Activated naive CD8-positive, alpha-beta T cell treated with anti-CD3 and anti-CD28 coated beads, Interleukin-2, amount 50 U/mL, for 24 hours (primary cell): ENCODE measurements at regions not wholly inside any gene's neighbourhood (a gene's known extent, or its start where the extent isn't known, plus 50 kb on each side); places are given as distances from the start of the nearest gene placed in this dataset.

Experiments used
- ATAC-seq: fragments of 150-1000 bp; cut with Tn5 transposase; one replicate; pipeline ENCODE4 v1.10.0; 2021
- DNase-seq: peaks from one replicate; pipeline ENCODE4 v3.0.0; 2021
- H3K27ac Mint-ChIP-seq: one replicate; pipeline ENCODE4 v1.8.0; 2021; ENCODE audit warnings: mild to moderate bottlenecking, mixed read lengths
- H3K27me3 Mint-ChIP-seq: one replicate; pipeline ENCODE4 v1.8.0; 2021; ENCODE audit warnings: mixed read lengths
- H3K36me3 Mint-ChIP-seq: one replicate; pipeline ENCODE4 v1.8.0; 2021; ENCODE audit warnings: low read depth, mixed read lengths
- H3K4me1 Mint-ChIP-seq: one replicate; pipeline ENCODE4 v1.8.0; 2021; ENCODE audit warnings: mixed read lengths
- H3K4me3 Mint-ChIP-seq: one replicate; pipeline ENCODE4 v1.8.0; 2021; ENCODE audit warnings: mild to moderate bottlenecking, moderate library complexity, mixed read lengths
- H3K9me3 Mint-ChIP-seq: one replicate; pipeline ENCODE4 v1.8.0; 2021; ENCODE audit warnings: mixed read lengths

DNA sequence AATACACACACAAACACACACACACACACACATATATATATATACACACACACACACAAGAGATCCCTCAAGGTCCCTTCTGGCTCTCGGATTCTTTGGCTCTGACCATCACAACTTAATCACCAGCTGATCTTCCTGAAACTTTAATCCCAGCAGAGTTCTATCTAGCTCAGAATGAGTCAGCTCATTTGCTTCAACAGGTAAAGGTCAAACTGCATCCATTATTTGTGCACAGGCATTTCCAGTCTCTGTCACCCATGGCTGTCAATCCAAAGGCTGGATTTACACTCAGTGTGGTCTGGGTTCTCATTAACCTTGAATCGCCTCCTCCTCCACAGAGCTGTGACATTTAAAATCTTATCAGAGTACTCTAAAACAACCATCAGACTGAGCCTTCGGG lies 113.3 kb upstream of the TMPO start:
- no peak for ATAC-seq
- no peak for DNase-seq
- H3K27me3 Mint-ChIP-seq = no peaks in the 10 kb centered on the region
- H3K4me1 Mint-ChIP-seq = peaks cover 44% of the 10 kb centered on the region
- no peaks in the 10 kb centered on the region for H3K36me3 Mint-ChIP-seq
- no peak overlapping the region for H3K4me3 Mint-ChIP-seq
- no peaks in the 10 kb centered on the region for H3K9me3 Mint-ChIP-seq
- peak overlapping the region; percentile 11 for H3K27ac Mint-ChIP-seq

DNA sequence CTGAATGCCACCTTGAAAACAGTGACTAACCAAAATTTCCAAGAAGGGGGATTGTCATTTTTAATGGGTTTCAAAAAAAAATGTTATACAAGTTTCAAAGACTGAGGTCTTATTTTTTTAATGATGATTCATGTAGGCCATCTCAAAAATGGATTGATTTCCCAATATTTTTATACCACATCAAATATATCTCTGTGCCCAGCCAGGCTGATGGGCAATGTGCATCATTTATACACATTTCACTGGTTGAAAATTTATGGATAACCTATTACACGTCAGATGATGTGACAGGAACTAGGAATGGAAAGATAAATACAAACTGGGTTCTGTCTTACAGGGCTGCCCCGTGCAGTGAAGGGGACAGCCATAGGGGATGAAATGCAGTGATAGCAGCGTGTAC lies 112.7 kb upstream of the TMPO start:
- peak overlapping the region; percentile 11 for H3K27ac Mint-ChIP-seq
- DNase-seq = no peak
- no peak overlapping the region for H3K4me3 Mint-ChIP-seq
- no peaks in the 10 kb centered on the region for H3K9me3 Mint-ChIP-seq
- H3K27me3 Mint-ChIP-seq = no peaks in the 10 kb centered on the region
- H3K4me1 Mint-ChIP-seq = peaks cover 38% of the 10 kb centered on the region
- ATAC-seq = no peak
- no peaks in the 10 kb centered on the region for H3K36me3 Mint-ChIP-seq

DNA sequence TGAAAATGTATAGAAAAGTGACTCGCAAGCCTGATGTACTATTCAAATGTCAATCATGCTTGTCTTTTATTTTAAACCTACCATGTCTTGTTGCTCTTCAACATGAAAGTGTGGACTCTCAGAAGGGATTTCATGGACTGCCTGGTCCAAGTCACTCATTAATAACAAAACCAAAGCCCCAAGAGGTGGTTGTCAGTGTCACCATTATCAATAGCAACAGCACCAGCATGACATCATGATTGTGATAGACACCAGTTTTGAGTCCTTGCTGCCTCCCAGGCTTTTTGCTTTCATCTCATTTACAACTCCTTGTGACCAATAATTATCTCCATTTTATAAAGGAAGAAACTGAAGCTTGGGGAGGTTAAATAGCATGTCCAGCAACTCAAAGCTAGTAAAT lies 112.0 kb upstream of the TMPO start:
- Mint-ChIP-seq H3K4me3 (no peak overlapping the region), H3K36me3 (no peaks in the 10 kb centered on the region), H3K4me1 (peaks cover 36% of the 10 kb centered on the region), H3K27ac (no peak overlapping the region), H3K9me3 (no peaks in the 10 kb centered on the region), H3K27me3 (no peaks in the 10 kb centered on the region)
- DNase-seq (no peak), ATAC-seq (no peak)

DNA sequence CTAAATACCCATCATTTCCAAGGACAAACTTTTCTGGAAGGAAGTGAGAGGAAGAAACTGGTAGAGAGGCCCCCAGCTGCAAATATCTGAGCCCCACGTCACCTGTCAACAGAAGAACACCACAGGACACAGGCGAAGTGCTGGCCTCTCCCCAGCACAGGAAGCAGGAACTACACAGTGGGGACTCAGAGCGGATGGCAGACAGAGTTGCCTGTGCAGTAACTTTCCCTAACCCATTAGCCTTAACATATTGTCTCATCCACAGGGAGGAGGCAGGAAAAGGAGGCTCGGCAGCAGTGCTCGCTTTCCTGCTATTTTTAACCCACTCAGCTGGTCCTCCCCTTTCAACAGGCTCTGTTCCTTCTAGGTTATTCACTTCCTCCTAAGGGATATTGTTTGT lies 111.5 kb upstream of the TMPO start:
- no peak for DNase-seq
- Mint-ChIP-seq H3K9me3 (no peaks in the 10 kb centered on the region), H3K27me3 (no peaks in the 10 kb centered on the region), H3K36me3 (no peaks in the 10 kb centered on the region), H3K4me3 (no peak overlapping the region), H3K27ac (no peak overlapping the region), H3K4me1 (peaks cover 36% of the 10 kb centered on the region)
- ATAC-seq = no peak

- Mint-ChIP-seq H3K27me3 (no peaks in the 10 kb centered on the region), H3K27ac (no peak overlapping the region), H3K4me1 (peaks cover 21% of the 10 kb centered on the region), H3K4me3 (no peak overlapping the region), H3K36me3 (no peaks in the 10 kb centered on the region), H3K9me3 (no peaks in the 10 kb centered on the region)
- no peak for DNase-seq
- ATAC-seq = no peak
Observed at GRCh38 chr12:98405805-98406366, 109.5 kb upstream of the TMPO start.

- Mint-ChIP-seq H3K36me3 (no peaks in the 10 kb centered on the region), H3K4me1 (peaks cover 21% of the 10 kb centered on the region), H3K27me3 (peaks cover 2% of the 10 kb centered on the region), H3K27ac (no peak overlapping the region), H3K4me3 (no peak overlapping the region), H3K9me3 (no peaks in the 10 kb centered on the region)
- ATAC-seq (no peak), DNase-seq (no peak)
Observed at GRCh38 chr12:98406378-98406777, 109.0 kb upstream of the TMPO start.

DNA sequence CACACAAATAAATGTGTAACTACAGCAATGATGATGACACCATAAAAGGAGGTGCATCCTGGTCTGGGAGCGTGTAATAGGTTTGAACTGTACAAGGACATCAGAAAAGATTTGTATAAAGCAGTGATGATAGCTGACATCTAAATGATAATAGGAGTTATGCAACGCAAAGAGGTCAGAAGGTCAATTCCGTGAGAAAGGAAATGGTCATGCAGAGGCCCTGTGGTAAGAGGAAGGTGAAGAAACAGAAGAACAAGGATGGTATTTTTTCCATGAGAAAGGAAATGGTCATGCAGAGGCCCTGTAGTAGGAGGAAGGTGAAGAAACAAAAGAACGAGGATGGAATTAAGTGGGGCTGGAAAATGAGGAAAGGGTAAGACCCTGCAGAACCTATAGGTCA lies 106.7 kb upstream of the TMPO start:
- Mint-ChIP-seq H3K27ac (no peak overlapping the region), H3K4me3 (no peak overlapping the region), H3K4me1 (peaks cover 5% of the 10 kb centered on the region), H3K36me3 (no peaks in the 10 kb centered on the region), H3K9me3 (no peaks in the 10 kb centered on the region), H3K27me3 (peaks cover 4% of the 10 kb centered on the region)
- no peak for ATAC-seq
- DNase-seq = no peak

- no peaks in the 10 kb centered on the region for H3K9me3 Mint-ChIP-seq
- DNase-seq (no peak), ATAC-seq (no peak)
- no peak overlapping the region for H3K4me3 Mint-ChIP-seq
- no peaks in the 10 kb centered on the region for H3K4me1 Mint-ChIP-seq
- no peak overlapping the region for H3K27ac Mint-ChIP-seq
- H3K36me3 Mint-ChIP-seq = no peaks in the 10 kb centered on the region
- H3K27me3 Mint-ChIP-seq = peaks cover 5% of the 10 kb centered on the region
Observed at GRCh38 chr12:98409548-98409947, 105.8 kb upstream of the TMPO start.

- Mint-ChIP-seq H3K4me3 (no peak overlapping the region), H3K36me3 (no peaks in the 10 kb centered on the region), H3K27ac (no peak overlapping the region), H3K9me3 (no peaks in the 10 kb centered on the region), H3K27me3 (peaks cover 6% of the 10 kb centered on the region), H3K4me1 (no peaks in the 10 kb centered on the region)
- no peak for DNase-seq
- ATAC-seq = no peak
Observed at GRCh38 chr12:98410356-98410755, 105.0 kb upstream of the TMPO start.

DNA sequence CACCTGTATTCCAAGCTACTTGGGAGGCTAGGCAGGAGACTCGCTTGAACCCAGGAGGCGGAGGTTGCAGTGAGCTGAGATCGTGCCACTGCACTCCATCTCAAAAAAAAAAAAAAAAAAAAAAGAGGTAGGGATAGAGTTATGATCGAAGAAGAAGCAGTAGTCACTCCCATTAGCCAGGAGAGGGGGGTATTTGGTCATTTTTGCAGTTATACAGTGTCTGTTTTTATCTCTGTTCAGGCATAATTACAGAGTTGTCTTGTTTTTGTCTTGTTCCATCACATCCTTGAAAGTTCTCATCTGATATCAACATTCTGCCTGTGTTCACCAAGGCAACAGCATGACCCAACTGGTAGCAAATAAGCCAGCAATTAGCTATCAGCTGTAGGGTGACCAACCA lies 98.5 kb upstream of the TMPO start:
- Mint-ChIP-seq H3K9me3 (no peaks in the 10 kb centered on the region), H3K27ac (no peak overlapping the region), H3K4me1 (no peaks in the 10 kb centered on the region), H3K27me3 (peaks cover 5% of the 10 kb centered on the region), H3K4me3 (no peak overlapping the region), H3K36me3 (no peaks in the 10 kb centered on the region)
- DNase-seq = no peak
- no peak for ATAC-seq

DNA sequence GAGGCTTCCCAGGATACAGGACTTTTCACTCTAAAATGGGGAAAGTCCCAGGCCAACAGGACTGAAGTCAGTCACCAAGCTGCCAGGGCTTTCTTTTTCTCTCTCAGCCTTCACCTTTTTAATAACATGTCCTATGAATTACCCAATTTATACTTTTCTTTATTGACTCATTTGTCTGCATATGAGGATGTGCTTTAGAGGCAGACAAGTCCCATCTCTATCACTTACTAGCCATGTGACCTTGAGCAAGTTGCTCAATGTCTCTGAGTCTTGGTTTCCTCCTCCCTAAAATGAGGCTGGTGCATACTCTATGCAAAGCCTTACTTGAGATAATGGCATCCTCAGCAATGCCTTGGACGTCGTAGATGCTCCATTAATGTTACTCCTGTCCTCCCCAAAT lies 98.1 kb upstream of the TMPO start:
- H3K4me1 Mint-ChIP-seq = no peaks in the 10 kb centered on the region
- ATAC-seq (no peak), DNase-seq (no peak)
- H3K9me3 Mint-ChIP-seq = no peaks in the 10 kb centered on the region
- H3K27me3 Mint-ChIP-seq = peaks cover 3% of the 10 kb centered on the region
- H3K27ac Mint-ChIP-seq = no peak overlapping the region
- H3K4me3 Mint-ChIP-seq = no peak overlapping the region
- no peaks in the 10 kb centered on the region for H3K36me3 Mint-ChIP-seq

GRCh38 chr12:98418357-98419075 lies 96.9 kb upstream of the TMPO start:
- Mint-ChIP-seq H3K27me3 (peaks cover 3% of the 10 kb centered on the region), H3K9me3 (no peaks in the 10 kb centered on the region), H3K4me1 (no peaks in the 10 kb centered on the region), H3K4me3 (no peak overlapping the region), H3K27ac (no peak overlapping the region), H3K36me3 (no peaks in the 10 kb centered on the region)
- DNase-seq (no peak), ATAC-seq (no peak)

DNA sequence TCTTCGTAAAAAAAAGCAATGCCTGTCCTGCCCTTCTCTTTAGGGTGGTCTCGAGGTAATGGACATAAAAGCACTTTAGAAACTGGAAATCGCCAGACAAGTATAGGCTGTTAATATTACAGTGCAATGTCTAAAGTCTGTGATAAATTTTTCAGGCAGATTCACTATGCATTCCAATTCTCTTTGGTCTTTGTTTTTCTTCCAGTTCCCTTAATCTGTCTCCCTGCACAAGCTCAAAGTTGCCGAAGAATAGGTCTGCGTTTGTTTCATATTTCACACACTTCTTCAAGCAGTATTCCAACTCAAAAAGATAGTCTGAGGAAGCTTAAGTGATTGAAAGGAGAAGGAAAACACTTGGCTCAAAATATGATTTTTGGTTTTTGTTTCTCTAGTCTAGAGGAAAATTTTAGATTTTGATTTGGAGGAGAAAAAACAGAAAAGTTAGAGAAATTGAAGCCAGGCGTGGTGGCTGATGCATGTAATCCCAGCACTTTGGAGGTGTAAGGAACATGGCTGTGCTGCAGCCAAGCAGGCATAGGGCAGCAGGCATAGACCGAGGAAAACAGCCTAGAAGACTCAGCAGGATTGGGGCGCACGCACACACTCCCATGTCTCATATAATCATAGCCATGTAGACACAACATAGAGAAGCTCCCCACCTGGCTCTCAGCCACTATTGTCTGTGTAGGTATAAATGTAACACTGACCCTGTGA lies 96.2 kb upstream of the TMPO start:
- H3K36me3 Mint-ChIP-seq = no peaks in the 10 kb centered on the region
- H3K4me1 Mint-ChIP-seq = no peaks in the 10 kb centered on the region
- no peak overlapping the region for H3K27ac Mint-ChIP-seq
- H3K27me3 Mint-ChIP-seq = peaks cover 3% of the 10 kb centered on the region
- DNase-seq (no peak), ATAC-seq (no peak)
- H3K4me3 Mint-ChIP-seq = no peak overlapping the region
- H3K9me3 Mint-ChIP-seq = no peaks in the 10 kb centered on the region

- Mint-ChIP-seq H3K9me3 (no peaks in the 10 kb centered on the region), H3K4me1 (peaks cover under 1% of the 10 kb centered on the region), H3K4me3 (no peak overlapping the region), H3K27ac (no peak overlapping the region), H3K36me3 (no peaks in the 10 kb centered on the region), H3K27me3 (no peaks in the 10 kb centered on the region)
- ATAC-seq = no peak
- DNase-seq = no peak
Observed at GRCh38 chr12:98419795-98420404, 95.5 kb upstream of the TMPO start.

DNA sequence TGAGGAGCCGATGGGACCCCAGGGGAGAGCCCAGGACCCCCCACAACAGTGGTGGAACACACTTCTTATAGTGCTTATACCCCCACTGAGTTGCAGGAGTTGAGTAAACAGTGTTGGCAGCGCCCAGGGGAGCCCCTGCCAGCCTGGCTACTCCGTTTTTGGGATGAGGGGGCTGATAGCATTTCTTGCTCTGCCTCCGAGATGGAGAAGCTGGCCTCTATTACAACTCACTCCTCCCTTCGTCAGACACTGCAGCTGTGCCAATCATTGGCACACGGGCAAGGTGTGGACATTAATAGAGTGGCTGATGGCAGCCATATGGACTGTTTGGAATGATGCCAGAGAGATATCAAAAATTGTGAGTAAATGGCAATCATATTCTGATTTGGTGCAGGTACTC lies 94.9 kb upstream of the TMPO start:
- no peak overlapping the region for H3K27ac Mint-ChIP-seq
- DNase-seq (no peak), ATAC-seq (no peak)
- no peaks in the 10 kb centered on the region for H3K36me3 Mint-ChIP-seq
- no peak overlapping the region for H3K4me3 Mint-ChIP-seq
- H3K27me3 Mint-ChIP-seq = no peaks in the 10 kb centered on the region
- no peaks in the 10 kb centered on the region for H3K9me3 Mint-ChIP-seq
- peaks cover 3% of the 10 kb centered on the region for H3K4me1 Mint-ChIP-seq
